DOHH2 (cell line): ENCODE measurements at regions not wholly inside any gene's neighbourhood (a gene's known extent, or its start where the extent isn't known, plus 50 kb on each side); places are given as distances from the start of the nearest gene placed in this dataset.

Experiments used
- H3F3A ChIP-seq: fragments of 200-600 bp; sonication (generic), shearing (Covaris generic); 2 replicates; pipeline ENCODE4 v1.6.0; 2016; ENCODE audit warnings: antibody characterized with exemption, mild to moderate bottlenecking; ENCODE audit not compliant: control insufficient read depth, insufficient read depth
- H3K27ac ChIP-seq: fragments of 200-600 bp; sonication (generic); 2 replicates; pipeline ENCODE4 v1.5.1; 2014; ENCODE audit warnings: low read depth, mild to moderate bottlenecking, low read length, moderate library complexity
- H3K27me3 ChIP-seq: fragments of 200-600 bp; sonication (generic); 2 replicates; pipeline ENCODE4 v1.6.1; 2014; ENCODE audit warnings: mild to moderate bottlenecking, low read length, mixed read lengths; ENCODE audit not compliant: control insufficient read depth
- H3K36me3 ChIP-seq: fragments of 200-600 bp; sonication (generic); 2 replicates; pipeline ENCODE4 v1.6.1; 2014; ENCODE audit warnings: mild to moderate bottlenecking, low read length, moderate library complexity, mixed read lengths; ENCODE audit not compliant: control insufficient read depth
- H3K4me1 ChIP-seq: fragments of 200-600 bp; sonication (generic); 2 replicates; pipeline ENCODE4 v1.6.1; 2014; ENCODE audit warnings: mild to moderate bottlenecking, low read length, mixed read lengths; ENCODE audit not compliant: control insufficient read depth
- H3K4me2 ChIP-seq: fragments of 200-600 bp; sonication (generic); 2 replicates; pipeline ENCODE4 v1.6.0; 2014; ENCODE audit warnings: mild to moderate bottlenecking, low read length, moderate library complexity
- H3K4me3 ChIP-seq: fragments of 200-600 bp; sonication (generic); 2 replicates; pipeline ENCODE4 v1.5.1; 2014; ENCODE audit warnings: mild to moderate bottlenecking, low read length, mixed read lengths
- H3K79me2 ChIP-seq: fragments of 200-600 bp; sonication (generic); 2 replicates; pipeline ENCODE4 v1.6.1; 2014; ENCODE audit warnings: mild to moderate bottlenecking, low read length, mixed read lengths; ENCODE audit not compliant: control insufficient read depth
- H3K9me2 ChIP-seq: fragments of 200-600 bp; sonication (generic); replicated peaks from 2 replicates; pipeline ENCODE4 v1.6.1; 2014; ENCODE audit warnings: mild to moderate bottlenecking, low read length, mixed read lengths; ENCODE audit not compliant: control insufficient read depth
- H3K9me3 ChIP-seq: fragments of 200-600 bp; sonication (generic); 2 replicates; pipeline ENCODE4 v1.6.1; 2014; ENCODE audit warnings: antibody characterized with exemption, low read length, mixed read lengths; ENCODE audit not compliant: control insufficient read depth, insufficient read depth
- H4K20me1 ChIP-seq: fragments of 200-600 bp; sonication (generic); 2 replicates; pipeline ENCODE4 v1.6.0; 2014; ENCODE audit warnings: low read depth, mild to moderate bottlenecking, antibody characterized with exemption, low read length, moderate library complexity; ENCODE audit not compliant: control insufficient read depth, insufficient read depth
- CTCF ChIP-seq: fragments of 200-600 bp; sonication (generic); IDR thresholded peaks from one replicate; pipeline ENCODE4 v1.5.1; 2014; ENCODE audit warnings: antibody characterized with exemption, mild to moderate bottlenecking, low read depth, low read length; ENCODE audit not compliant: poor library complexity, severe bottlenecking
- EZH2phosphoT487 ChIP-seq: fragments of 200-600 bp; sonication (generic); IDR thresholded peaks from 2 replicates; pipeline ENCODE4 v1.6.1; 2017; ENCODE audit warnings: borderline replicate concordance, mild to moderate bottlenecking, antibody characterized with exemption, low read length, moderate library complexity, mixed read lengths

GRCh38 chrX:42106556-42106955 is 183.2 kb upstream of the CASK start:
- Histone ChIP-seq H3K79me2 (no peaks in the 10 kb centered on the region), H3F3A (no peaks in the 10 kb centered on the region), H3K27me3 (no peaks in the 10 kb centered on the region), H4K20me1 (no peaks in the 10 kb centered on the region), H3K9me3 (no peaks in the 10 kb centered on the region), H3K27ac (no peak overlapping the region), H3K4me3 (no peak overlapping the region), H3K4me2 (no peak overlapping the region), H3K36me3 (no peaks in the 10 kb centered on the region), H3K4me1 (no peaks in the 10 kb centered on the region), H3K9me2 (no peaks in the 10 kb centered on the region)
- TF ChIP-seq EZH2phosphoT487 (no peak), CTCF (no peak)

- H3K27me3 ChIP-seq: no peaks in the 10 kb centered on the region
- H3K36me3 ChIP-seq: no peaks in the 10 kb centered on the region
- H3F3A ChIP-seq: no peaks in the 10 kb centered on the region
- no peak for TF ChIP-seq CTCF
- TF ChIP-seq EZH2phosphoT487: no peak
- no peaks in the 10 kb centered on the region for H3K9me3 ChIP-seq
- no peaks in the 10 kb centered on the region for H3K9me2 ChIP-seq
- H3K4me1 ChIP-seq: no peaks in the 10 kb centered on the region
- H3K79me2 ChIP-seq: no peaks in the 10 kb centered on the region
- no peak overlapping the region for H3K4me3 ChIP-seq
- H3K4me2 ChIP-seq: no peak overlapping the region
- H4K20me1 ChIP-seq: no peaks in the 10 kb centered on the region
- no peak overlapping the region for H3K27ac ChIP-seq
These were observed 179.4 kb upstream of the CASK start for GRCh38 chrX:42102586-42103282.

- TF ChIP-seq EZH2phosphoT487 (no peak), CTCF (no peak)
- no peak overlapping the region for H3K4me3 ChIP-seq
- no peaks in the 10 kb centered on the region for H3F3A ChIP-seq
- H4K20me1 ChIP-seq: no peaks in the 10 kb centered on the region
- H3K9me3 ChIP-seq: no peaks in the 10 kb centered on the region
- no peak overlapping the region for H3K27ac ChIP-seq
- no peaks in the 10 kb centered on the region for H3K36me3 ChIP-seq
- H3K4me1 ChIP-seq: peaks cover 2% of the 10 kb centered on the region
- H3K79me2 ChIP-seq: no peaks in the 10 kb centered on the region
- no peak overlapping the region for H3K4me2 ChIP-seq
- H3K27me3 ChIP-seq: no peaks in the 10 kb centered on the region
- H3K9me2 ChIP-seq: no peaks in the 10 kb centered on the region
These were observed 175.5 kb upstream of the CASK start for GRCh38 chrX:42098900-42099299.
